ENCODE measurements at regions not wholly inside any gene's neighbourhood (a gene's known extent, or its start where the extent isn't known, plus 50 kb on each side); places are given as distances from the start of the nearest gene placed in this dataset.
A peak's percentile ranks its signal among the peaks of the same experiment; 100 is the strongest.

- TF ChIP-seq POLR2AphosphoS5 (IDR thresholded peaks at IDR 0.05; ENCODE audit: low read depth) (no peak), EZH2phosphoT487 (IDR thresholded peaks at IDR 0.05; ENCODE audit: unreplicated experiment) (no peak)
These were observed 74.7 kb upstream of the SPIN1 start (continued) for GRCh38 chr9:88313364-88314220.

- Histone ChIP-seq H3F3A (replicated peaks; ENCODE audit: low read depth) (peaks cover 8% of the 10 kb centered on the region; the same call in 1 of the 2 replicates), H3K9me2 (ENCODE audit: insufficient read depth) (no peaks in the 10 kb centered on the region; the same call in 1 of the 2 replicates), H3K79me2 (replicated peaks; ENCODE audit: insufficient read depth) (no peaks in the 10 kb centered on the region), H3K27ac (ENCODE audit: low read depth) (peak overlapping the region; percentile 94), H3K4me1 (ENCODE audit: insufficient read depth) (peaks cover 25% of the 10 kb centered on the region), H3K4me3 (no peak overlapping the region), H3K4me2 (no peak overlapping the region), H3K27me3 (ENCODE audit: insufficient read depth) (no peaks in the 10 kb centered on the region), H4K20me1 (replicated peaks; ENCODE audit: insufficient read depth) (no peaks in the 10 kb centered on the region), H3K36me3 (ENCODE audit: insufficient read depth) (no peaks in the 10 kb centered on the region), H2AFZ (peak overlapping the region; percentile 49; the same call in 1 of the 2 replicates)
- Mint-ChIP-seq H3K27ac (peak overlapping the region; percentile 47; the same call in 1 of the 2 replicates), H3K9me3 (no peaks in the 10 kb centered on the region), H3K4me1 (peaks cover 32% of the 10 kb centered on the region), H3K36me3 (ENCODE audit: low read depth) (no peaks in the 10 kb centered on the region), H3K4me3 (no peak overlapping the region), H3K27me3 (ENCODE audit: insufficient read depth, low read depth, poor library complexity) (peaks cover 11% of the 10 kb centered on the region)
- ATAC-seq: no peak
- no peak for DNase-seq (ENCODE audit: low spot score)
- TF ChIP-seq STAT1 (IDR thresholded peaks at IDR 0.05; ENCODE audit: unreplicated experiment) (no peak), ZNF114 (CRISPR knock-in tag; IDR thresholded peaks at IDR 0.05) (no peak), CREB1 (CRISPR knock-in tag; IDR thresholded peaks at IDR 0.05; ENCODE audit: low read depth) (no peak), ZNF331 (CRISPR knock-in tag; IDR thresholded peaks at IDR 0.05; ENCODE audit: low read depth) (no peak), EZH2phosphoT487 (IDR thresholded peaks at IDR 0.05; ENCODE audit: unreplicated experiment) (no peak), POLR2AphosphoS5 (IDR thresholded peaks at IDR 0.05; ENCODE audit: low read depth) (no peak), EZH2 (IDR thresholded peaks at IDR 0.05; ENCODE audit: low read depth, unreplicated experiment) (no peak), REST (IDR thresholded peaks at IDR 0.05; ENCODE audit: unreplicated experiment) (no peak), JUNB (IDR thresholded peaks at IDR 0.05; ENCODE audit: unreplicated experiment) (no peak), NANOG (IDR thresholded peaks at IDR 0.05; ENCODE audit: borderline replicate concordance) (no peak)
- TF ChIP-seq, protein P1, sequence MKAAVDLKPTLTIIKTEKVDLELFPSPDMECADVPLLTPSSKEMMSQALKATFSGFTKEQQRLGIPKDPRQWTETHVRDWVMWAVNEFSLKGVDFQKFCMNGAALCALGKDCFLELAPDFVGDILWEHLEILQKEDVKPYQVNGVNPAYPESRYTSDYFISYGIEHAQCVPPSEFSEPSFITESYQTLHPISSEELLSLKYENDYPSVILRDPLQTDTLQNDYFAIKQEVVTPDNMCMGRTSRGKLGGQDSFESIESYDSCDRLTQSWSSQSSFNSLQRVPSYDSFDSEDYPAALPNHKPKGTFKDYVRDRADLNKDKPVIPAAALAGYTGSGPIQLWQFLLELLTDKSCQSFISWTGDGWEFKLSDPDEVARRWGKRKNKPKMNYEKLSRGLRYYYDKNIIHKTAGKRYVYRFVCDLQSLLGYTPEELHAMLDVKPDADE (IDR thresholded peaks at IDR 0.05): no peak
- TF ChIP-seq, protein P2, sequence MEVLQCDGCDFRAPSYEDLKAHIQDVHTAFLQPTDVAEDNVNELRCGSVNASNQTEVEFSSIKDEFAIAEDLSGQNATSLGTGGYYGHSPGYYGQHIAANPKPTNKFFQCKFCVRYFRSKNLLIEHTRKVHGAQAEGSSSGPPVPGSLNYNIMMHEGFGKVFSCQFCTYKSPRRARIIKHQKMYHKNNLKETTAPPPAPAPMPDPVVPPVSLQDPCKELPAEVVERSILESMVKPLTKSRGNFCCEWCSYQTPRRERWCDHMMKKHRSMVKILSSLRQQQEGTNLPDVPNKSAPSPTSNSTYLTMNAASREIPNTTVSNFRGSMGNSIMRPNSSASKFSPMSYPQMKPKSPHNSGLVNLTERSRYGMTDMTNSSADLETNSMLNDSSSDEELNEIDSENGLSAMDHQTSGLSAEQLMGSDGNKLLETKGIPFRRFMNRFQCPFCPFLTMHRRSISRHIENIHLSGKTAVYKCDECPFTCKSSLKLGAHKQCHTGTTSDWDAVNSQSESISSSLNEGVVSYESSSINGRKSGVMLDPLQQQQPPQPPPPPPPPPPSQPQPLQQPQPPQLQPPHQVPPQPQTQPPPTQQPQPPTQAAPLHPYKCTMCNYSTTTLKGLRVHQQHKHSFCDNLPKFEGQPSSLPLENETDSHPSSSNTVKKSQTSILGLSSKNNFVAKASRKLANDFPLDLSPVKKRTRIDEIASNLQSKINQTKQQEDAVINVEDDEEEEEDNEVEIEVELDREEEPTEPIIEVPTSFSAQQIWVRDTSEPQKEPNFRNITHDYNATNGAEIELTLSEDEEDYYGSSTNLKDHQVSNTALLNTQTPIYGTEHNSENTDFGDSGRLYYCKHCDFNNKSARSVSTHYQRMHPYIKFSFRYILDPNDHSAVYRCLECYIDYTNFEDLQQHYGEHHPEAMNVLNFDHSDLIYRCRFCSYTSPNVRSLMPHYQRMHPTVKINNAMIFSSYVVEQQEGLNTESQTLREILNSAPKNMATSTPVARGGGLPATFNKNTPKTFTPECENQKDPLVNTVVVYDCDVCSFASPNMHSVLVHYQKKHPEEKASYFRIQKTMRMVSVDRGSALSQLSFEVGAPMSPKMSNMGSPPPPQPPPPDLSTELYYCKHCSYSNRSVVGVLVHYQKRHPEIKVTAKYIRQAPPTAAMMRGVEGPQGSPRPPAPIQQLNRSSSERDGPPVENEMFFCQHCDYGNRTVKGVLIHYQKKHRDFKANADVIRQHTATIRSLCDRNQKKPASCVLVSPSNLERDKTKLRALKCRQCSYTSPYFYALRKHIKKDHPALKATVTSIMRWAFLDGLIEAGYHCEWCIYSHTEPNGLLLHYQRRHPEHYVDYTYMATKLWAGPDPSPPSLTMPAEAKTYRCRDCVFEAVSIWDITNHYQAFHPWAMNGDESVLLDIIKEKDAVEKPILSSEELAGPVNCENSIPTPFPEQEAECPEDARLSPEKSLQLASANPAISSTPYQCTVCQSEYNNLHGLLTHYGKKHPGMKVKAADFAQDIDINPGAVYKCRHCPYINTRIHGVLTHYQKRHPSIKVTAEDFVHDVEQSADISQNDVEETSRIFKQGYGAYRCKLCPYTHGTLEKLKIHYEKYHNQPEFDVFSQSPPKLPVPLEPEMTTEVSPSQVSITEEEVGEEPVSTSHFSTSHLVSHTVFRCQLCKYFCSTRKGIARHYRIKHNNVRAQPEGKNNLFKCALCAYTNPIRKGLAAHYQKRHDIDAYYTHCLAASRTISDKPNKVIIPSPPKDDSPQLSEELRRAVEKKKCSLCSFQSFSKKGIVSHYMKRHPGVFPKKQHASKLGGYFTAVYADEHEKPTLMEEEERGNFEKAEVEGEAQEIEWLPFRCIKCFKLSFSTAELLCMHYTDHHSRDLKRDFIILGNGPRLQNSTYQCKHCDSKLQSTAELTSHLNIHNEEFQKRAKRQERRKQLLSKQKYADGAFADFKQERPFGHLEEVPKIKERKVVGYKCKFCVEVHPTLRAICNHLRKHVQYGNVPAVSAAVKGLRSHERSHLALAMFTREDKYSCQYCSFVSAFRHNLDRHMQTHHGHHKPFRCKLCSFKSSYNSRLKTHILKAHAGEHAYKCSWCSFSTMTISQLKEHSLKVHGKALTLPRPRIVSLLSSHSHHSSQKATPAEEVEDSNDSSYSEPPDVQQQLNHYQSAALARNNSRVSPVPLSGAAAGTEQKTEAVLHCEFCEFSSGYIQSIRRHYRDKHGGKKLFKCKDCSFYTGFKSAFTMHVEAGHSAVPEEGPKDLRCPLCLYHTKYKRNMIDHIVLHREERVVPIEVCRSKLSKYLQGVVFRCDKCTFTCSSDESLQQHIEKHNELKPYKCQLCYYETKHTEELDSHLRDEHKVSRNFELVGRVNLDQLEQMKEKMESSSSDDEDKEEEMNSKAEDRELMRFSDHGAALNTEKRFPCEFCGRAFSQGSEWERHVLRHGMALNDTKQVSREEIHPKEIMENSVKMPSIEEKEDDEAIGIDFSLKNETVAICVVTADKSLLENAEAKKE (CRISPR knock-in tag; IDR thresholded peaks at IDR 0.05): no peak
These were observed 75.6 kb upstream of the SPIN1 start for GRCh38 chr9:88312517-88313103.

Measured in GM23338 (cell line).